Parathyroid adenoma (tissue), 2 donors: ENCODE measurements at regions not wholly inside any gene's neighbourhood (a gene's known extent, or its start where the extent isn't known, plus 50 kb on each side); places are given as distances from the start of the nearest gene placed in this dataset.

Experiments
- H2AFZ ChIP-seq: fragments of 300-600 bp; sonication (generic); one replicate; pipeline ENCODE4 v1.7.0; 2017; ENCODE audit warnings: antibody characterized with exemption, mild to moderate bottlenecking
- H3K27ac ChIP-seq: fragments of 300-600 bp; sonication (generic); one replicate; pipeline ENCODE4 v1.7.0; 2017
- H3K27me3 ChIP-seq: fragments of 300-600 bp; sonication (generic); one replicate; pipeline ENCODE4 v1.7.0; 2017; ENCODE audit warnings: low read length; ENCODE audit not compliant: control insufficient read depth, insufficient read depth
- H3K36me3 ChIP-seq: fragments of 300-600 bp; sonication (generic); one replicate; pipeline ENCODE4 v1.7.0; 2017; ENCODE audit warnings: low read length; ENCODE audit not compliant: control insufficient read depth, insufficient read depth
- H3K4me1 ChIP-seq: fragments of 300-600 bp; sonication (generic); one replicate; pipeline ENCODE4 v1.7.0; 2017; ENCODE audit warnings: control low read depth
- H3K4me2 ChIP-seq: fragments of 300-600 bp; sonication (generic); one replicate; pipeline ENCODE4 v1.7.0; 2017; ENCODE audit warnings: low read length
- H3K4me3 ChIP-seq: fragments of 300-600 bp; sonication (generic); one replicate; pipeline ENCODE4 v1.7.0; 2017; ENCODE audit warnings: low read depth, low read length
- H3K79me2 ChIP-seq: fragments of 300-600 bp; sonication (generic); one replicate; pipeline ENCODE4 v1.7.0; 2017; ENCODE audit warnings: control low read depth
- H3K9ac ChIP-seq: fragments of 300-600 bp; sonication (generic); one replicate; pipeline ENCODE4 v1.7.0; 2017; ENCODE audit warnings: mild to moderate bottlenecking
- H3K9me3 ChIP-seq: fragments of 300-600 bp; sonication (generic); one replicate; pipeline ENCODE4 v1.7.0; 2017; ENCODE audit warnings: low read length; ENCODE audit not compliant: control insufficient read depth
- TF ChIP-seq, protein P1 (sequence below): fragments of 300-600 bp; sonication (generic); IDR thresholded peaks from one replicate; pipeline ENCODE4 v1.7.0; 2017; ENCODE audit warnings: antibody characterized with exemption, mild to moderate bottlenecking
- donor health status: primary hyperparathyroidism.

- no peak overlapping the region for H3K4me2 ChIP-seq
- H3K36me3 ChIP-seq: no peaks in the 10 kb centered on the region
- H3K9ac ChIP-seq: no peak overlapping the region
- H3K9me3 ChIP-seq: no peaks in the 10 kb centered on the region
- no peak overlapping the region for H3K27ac ChIP-seq
- no peaks in the 10 kb centered on the region for H3K27me3 ChIP-seq
- H3K79me2 ChIP-seq: peaks cover 48% of the 10 kb centered on the region
- no peak overlapping the region for H2AFZ ChIP-seq
- TF ChIP-seq, protein P1, sequence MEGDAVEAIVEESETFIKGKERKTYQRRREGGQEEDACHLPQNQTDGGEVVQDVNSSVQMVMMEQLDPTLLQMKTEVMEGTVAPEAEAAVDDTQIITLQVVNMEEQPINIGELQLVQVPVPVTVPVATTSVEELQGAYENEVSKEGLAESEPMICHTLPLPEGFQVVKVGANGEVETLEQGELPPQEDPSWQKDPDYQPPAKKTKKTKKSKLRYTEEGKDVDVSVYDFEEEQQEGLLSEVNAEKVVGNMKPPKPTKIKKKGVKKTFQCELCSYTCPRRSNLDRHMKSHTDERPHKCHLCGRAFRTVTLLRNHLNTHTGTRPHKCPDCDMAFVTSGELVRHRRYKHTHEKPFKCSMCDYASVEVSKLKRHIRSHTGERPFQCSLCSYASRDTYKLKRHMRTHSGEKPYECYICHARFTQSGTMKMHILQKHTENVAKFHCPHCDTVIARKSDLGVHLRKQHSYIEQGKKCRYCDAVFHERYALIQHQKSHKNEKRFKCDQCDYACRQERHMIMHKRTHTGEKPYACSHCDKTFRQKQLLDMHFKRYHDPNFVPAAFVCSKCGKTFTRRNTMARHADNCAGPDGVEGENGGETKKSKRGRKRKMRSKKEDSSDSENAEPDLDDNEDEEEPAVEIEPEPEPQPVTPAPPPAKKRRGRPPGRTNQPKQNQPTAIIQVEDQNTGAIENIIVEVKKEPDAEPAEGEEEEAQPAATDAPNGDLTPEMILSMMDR: no peak
- no peaks in the 10 kb centered on the region for H3K4me1 ChIP-seq
- H3K4me3 ChIP-seq: no peak overlapping the region
These were observed 341.8 kb downstream of the SEC14L1 start for GRCh38 chr17:77482375-77483127.

- no peaks in the 10 kb centered on the region for H3K36me3 ChIP-seq
- H3K9ac ChIP-seq: no peak overlapping the region
- no peaks in the 10 kb centered on the region for H3K9me3 ChIP-seq
- TF ChIP-seq, protein P1: no peak
- H3K4me3 ChIP-seq: no peak overlapping the region
- H3K27me3 ChIP-seq: no peaks in the 10 kb centered on the region
- no peak overlapping the region for H2AFZ ChIP-seq
- no peak overlapping the region for H3K4me2 ChIP-seq
- no peak overlapping the region for H3K27ac ChIP-seq
- no peaks in the 10 kb centered on the region for H3K4me1 ChIP-seq
- H3K79me2 ChIP-seq: peaks cover 42% of the 10 kb centered on the region
These were observed 342.4 kb downstream of the SEC14L1 start for GRCh38 chr17:77483128-77483598.

DNA sequence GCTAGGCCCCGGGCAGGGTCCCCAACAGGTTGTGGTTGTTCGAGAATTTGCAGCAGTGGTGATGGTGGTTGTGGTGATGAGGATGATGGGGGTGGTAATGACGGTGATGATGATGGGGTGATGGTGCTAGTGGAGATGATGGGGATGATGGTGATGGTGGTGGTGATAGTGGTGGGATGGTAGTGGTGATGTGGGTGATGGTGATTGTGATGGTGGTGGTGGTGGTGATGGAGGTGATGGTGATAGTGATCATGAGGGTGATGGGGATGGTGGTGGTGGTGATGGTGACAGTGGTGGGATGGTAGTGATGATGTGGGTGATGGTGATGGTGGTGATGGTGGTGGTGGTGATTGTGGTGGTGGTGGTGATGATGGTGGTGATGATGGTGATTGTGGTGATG, 343.3 kb downstream of the SEC14L1 start:
- Histone ChIP-seq H3K9ac (no peak overlapping the region), H3K4me2 (no peak overlapping the region), H3K4me3 (no peak overlapping the region), H3K27me3 (no peaks in the 10 kb centered on the region), H3K4me1 (no peaks in the 10 kb centered on the region), H3K27ac (no peak overlapping the region), H3K9me3 (no peaks in the 10 kb centered on the region), H3K36me3 (no peaks in the 10 kb centered on the region), H3K79me2 (peaks cover 38% of the 10 kb centered on the region), H2AFZ (no peak overlapping the region)
- TF ChIP-seq, protein P1: no peak

- TF ChIP-seq, protein P1: no peak
- no peak overlapping the region for H3K4me2 ChIP-seq
- H3K36me3 ChIP-seq: no peaks in the 10 kb centered on the region
- H3K79me2 ChIP-seq: peaks cover 28% of the 10 kb centered on the region
- H3K4me3 ChIP-seq: no peak overlapping the region
- H3K27ac ChIP-seq: no peak overlapping the region
- H3K9ac ChIP-seq: no peak overlapping the region
- H3K4me1 ChIP-seq: no peaks in the 10 kb centered on the region
- no peak overlapping the region for H2AFZ ChIP-seq
- H3K9me3 ChIP-seq: no peaks in the 10 kb centered on the region
- H3K27me3 ChIP-seq: no peaks in the 10 kb centered on the region
These were observed 344.5 kb downstream of the SEC14L1 start for GRCh38 chr17:77485089-77485833.
